ENCODE measurements at regions not wholly inside any gene's neighbourhood (a gene's known extent, or its start where the extent isn't known, plus 50 kb on each side); places are given as distances from the start of the nearest gene placed in this dataset.

GRCh38 chr17:63134867-63135266 lies 168.8 kb downstream of the TANC2 start:
- no peak for DNase-seq

GRCh38 chr17:63136369-63137012 lies 170.5 kb downstream of the TANC2 start:
- no peak for DNase-seq

- no peak for DNase-seq
Measured at GRCh38 chr17:63137163-63137562, 171.1 kb downstream of the TANC2 start.

GRCh38 chr17:63138713-63139112 lies 172.7 kb downstream of the TANC2 start:
- DNase-seq = no peak

- DNase-seq = no peak
Measured at GRCh38 chr17:63139356-63139755, 173.3 kb downstream of the TANC2 start.

- DNase-seq = no peak
Measured at GRCh38 chr17:63140255-63140654, 174.2 kb downstream of the TANC2 start.

- DNase-seq = no peak
Measured at GRCh38 chr17:63142836-63143235, 176.8 kb downstream of the TANC2 start.

GRCh38 chr17:63150490-63150889 lies 184.5 kb downstream of the TANC2 start:
- DNase-seq = no peak

GRCh38 chr17:63150994-63151464 lies 185.0 kb downstream of the TANC2 start:
- DNase-seq = no peak

GRCh38 chr17:63151941-63152523 lies 186.0 kb downstream of the TANC2 start:
- DNase-seq = no peak

GRCh38 chr17:63153488-63153887 lies 187.5 kb downstream of the TANC2 start:
- no peak for DNase-seq

GRCh38 chr17:63154586-63155244 lies 188.7 kb downstream of the TANC2 start:
- DNase-seq = no peak

GRCh38 chr17:63156986-63157385 lies 191.0 kb downstream of the TANC2 start:
- no peak for DNase-seq

GRCh38 chr17:63162406-63163157 lies 196.5 kb downstream of the TANC2 start:
- no peak for DNase-seq

GRCh38 chr17:63163158-63163520 lies 197.1 kb downstream of the TANC2 start:
- no peak for DNase-seq

- DNase-seq = no peak
Measured at GRCh38 chr17:63165400-63165799, 199.4 kb downstream of the TANC2 start.

- DNase-seq = no peak
Measured at GRCh38 chr17:63170795-63171194, 204.8 kb downstream of the TANC2 start.

- no peak for DNase-seq
Measured at GRCh38 chr17:63171428-63172393, 205.7 kb downstream of the TANC2 start.

- no peak for DNase-seq
Measured at GRCh38 chr17:63173450-63173849, 207.4 kb downstream of the TANC2 start.

GRCh38 chr17:63173903-63174302 lies 207.9 kb downstream of the TANC2 start:
- no peak for DNase-seq

- DNase-seq = no peak
Measured at GRCh38 chr17:63178530-63178929, 212.5 kb downstream of the TANC2 start.

- no peak for DNase-seq
Measured at GRCh38 chr17:63181856-63182255, 215.8 kb downstream of the TANC2 start.

Data from stimulated activated CD4-positive, alpha-beta T cell treated with anti-CD3 and anti-CD28 coated beads, Interleukin-2, amount 100 ng/mL, for 24 hours (primary cell).